IMR-90 (cell line): ENCODE measurements at regions not wholly inside any gene's neighbourhood (a gene's known extent, or its start where the extent isn't known, plus 50 kb on each side); places are given as distances from the start of the nearest gene placed in this dataset.

Source experiments
- ATAC-seq: fragments of 200-7000 bp; cut with Tn5 transposase; 2 replicates; pipeline ENCODE4 v1.9.1; 2020; ENCODE audit warnings: low read depth, mild to moderate bottlenecking, moderate library complexity
- BruUV-seq: library from RNA; stranded (reverse); fragments of 400-500 nt; replicated peaks from 2 replicates; lab custom pipeline; 2021; lab: Mats Ljungman, UMichigan
- CTCF ChIA-PET: fragments of 300-600 bp; formaldehyde crosslinking; extraction: SDS; loops from one replicate; lab custom pipeline; 2021; ENCODE audit warnings: antibody characterized with exemption; lab: Yijun Ruan, JAX
- POLR2A ChIA-PET: fragments of 300-600 bp; sonication (Branson Sonifier 250); formaldehyde crosslinking; loops from one replicate; lab custom pipeline; 2022; ENCODE audit warnings: antibody characterized with exemption; ENCODE audit not compliant: unreplicated experiment; lab: Charles Lee
- DNase-seq: peaks from one replicate; pipeline ENCODE4 v3.0.0; 2013
- H2AFZ ChIP-seq: replicated peaks from 2 replicates; pipeline ENCODE3; 2013; ENCODE audit warnings: low read length, mild to moderate bottlenecking; ENCODE audit not compliant: poor library complexity
- H2AK5ac ChIP-seq: 2 replicates; pipeline ENCODE4 v1.6.1; 2013; ENCODE audit warnings: low read depth, low read length, inconsistent platforms
- H2AK9ac ChIP-seq: replicated peaks from 2 replicates; pipeline ENCODE3; 2013; ENCODE audit warnings: mild to moderate bottlenecking, low read depth, low read length, moderate library complexity; ENCODE audit not compliant: poor library complexity
- H2BK120ac ChIP-seq: 2 replicates; pipeline ENCODE4 v1.6.1; 2013; ENCODE audit warnings: low read depth, low read length, inconsistent platforms
- H2BK15ac ChIP-seq: 3 replicates; pipeline ENCODE4 v1.6.1; 2013; ENCODE audit warnings: low read depth, low read length, inconsistent platforms
- H2BK20ac ChIP-seq: 2 replicates; pipeline ENCODE4 v1.6.1; 2013; ENCODE audit warnings: low read depth, mild to moderate bottlenecking, inconsistent platforms, low read length, moderate library complexity
- H2BK5ac ChIP-seq: 2 replicates; pipeline ENCODE4 v1.6.1; 2013; ENCODE audit warnings: mild to moderate bottlenecking, low read depth, low read length, inconsistent platforms; ENCODE audit not compliant: poor library complexity, severe bottlenecking
- H3K14ac ChIP-seq: replicated peaks from 2 replicates; pipeline ENCODE4 v1.6.1; 2013; ENCODE audit warnings: low read depth, low read length, inconsistent platforms
- H3K18ac ChIP-seq: 2 replicates; pipeline ENCODE4 v1.6.1; 2013; ENCODE audit warnings: low read depth, low read length, control low read depth
- H3K23ac ChIP-seq: 2 replicates; pipeline ENCODE4 v1.6.1; 2013; ENCODE audit warnings: low read depth, low read length, inconsistent platforms
- H3K27ac ChIP-seq: 2 replicates; pipeline ENCODE4 v1.5.1; 2013; ENCODE audit warnings: mild to moderate bottlenecking, control low read depth, low read length; ENCODE audit not compliant: insufficient read depth
- H3K27me3 ChIP-seq: 2 replicates; pipeline ENCODE4 v1.6.1; 2013; ENCODE audit warnings: low read length; ENCODE audit not compliant: control insufficient read depth, insufficient read depth
- H3K36me3 ChIP-seq: 2 replicates; pipeline ENCODE4 v1.6.1; 2013; ENCODE audit warnings: low read length, mixed read lengths; ENCODE audit not compliant: control insufficient read depth, insufficient read depth
- H3K4ac ChIP-seq: 2 replicates; pipeline ENCODE4 v1.6.1; 2013; ENCODE audit warnings: low read depth, low read length, inconsistent platforms
- H3K4me1 ChIP-seq: 2 replicates; pipeline ENCODE4 v1.6.1; 2013; ENCODE audit warnings: low read length, mixed read lengths; ENCODE audit not compliant: control insufficient read depth, insufficient read depth
- H3K4me2 ChIP-seq: 2 replicates; pipeline ENCODE4 v1.6.1; 2013; ENCODE audit warnings: low read depth, mild to moderate bottlenecking, control low read depth, low read length, moderate library complexity
- H3K4me3 ChIP-seq: 2 replicates; pipeline ENCODE4 v1.5.1; 2013; ENCODE audit warnings: low read depth, mild to moderate bottlenecking, control low read depth, low read length, moderate library complexity; ENCODE audit not compliant: insufficient read depth
- H3K56ac ChIP-seq: 2 replicates; pipeline ENCODE4 v1.6.1; 2013; ENCODE audit warnings: low read length, inconsistent platforms; ENCODE audit not compliant: insufficient read depth; ENCODE audit errors: extremely low read depth
- H3K79me1 ChIP-seq, 2 experiments: 2 replicates each; pipeline ENCODE4 v1.6.1; 2013; ENCODE audit warnings: low read length in 2 of 2, inconsistent platforms in 1 of 2, low read depth in 1 of 2
- H3K9ac ChIP-seq: 2 replicates; pipeline ENCODE4 v1.6.1; 2013; ENCODE audit warnings: low read depth, low read length, control low read depth
- H3K9me1 ChIP-seq: 2 replicates; pipeline ENCODE4 v1.6.1; 2013; ENCODE audit warnings: low read length, inconsistent platforms; ENCODE audit not compliant: insufficient read depth
- H3K9me3 ChIP-seq: 2 replicates; pipeline ENCODE4 v1.6.1; 2013; ENCODE audit warnings: low read length; ENCODE audit not compliant: control insufficient read depth, insufficient read depth
- H4K20me1 ChIP-seq: 2 replicates; pipeline ENCODE4 v1.6.1; 2013; ENCODE audit warnings: low read length, inconsistent platforms; ENCODE audit not compliant: insufficient read depth
- H4K5ac ChIP-seq: 2 replicates; pipeline ENCODE4 v1.6.1; 2013; ENCODE audit warnings: mild to moderate bottlenecking, low read depth, low read length, control low read depth
- H4K8ac ChIP-seq, 2 experiments: 2 replicates each; pipeline ENCODE4 v1.6.1; 2013; ENCODE audit warnings: low read depth in 2 of 2, low read length in 2 of 2, control low read depth in 1 of 2, inconsistent platforms in 1 of 2
- H4K91ac ChIP-seq: 2 replicates; pipeline ENCODE4 v1.6.1; 2013; ENCODE audit warnings: low read depth, low read length, inconsistent platforms; ENCODE audit not compliant: insufficient read depth
- CHD1 ChIP-seq: IDR thresholded peaks from 2 replicates; pipeline ENCODE4 v1.6.1; 2012; ENCODE audit warnings: low read depth, low read length, improper control_type of control experiment
- RFX5 ChIP-seq: IDR thresholded peaks from 2 replicates; pipeline ENCODE4 v1.8.0; 2012; ENCODE audit warnings: low read depth, mild to moderate bottlenecking, low read length, moderate library complexity
- WGBS, 2 experiments: methylation state at CpG; one replicate each; pipeline versions ENCODE4 v1.1.5 to v1.1.7; 2013; ENCODE audit warnings: missing lambda C conversion rate in 2 of 2; ENCODE audit not compliant: insufficient read length in 1 of 2; ENCODE audit errors: extremely low coverage in 2 of 2; 5-methylcytosine and 5-hydroxymethylcytosine counted together
- dilution Hi-C: fragments of 300-500 bp; cut with HindIII; formaldehyde crosslinking; loops from one replicate; pipeline ENCODE4 v1.14.3; 2018; ENCODE audit warnings: low sequenced_read_pairs; ENCODE audit not compliant: unreplicated experiment
- in situ Hi-C: fragments of 300-500 bp; cut with MboI; formaldehyde crosslinking; loops from 3 replicates; pipeline ENCODE4 v1.14.3; 2019; ENCODE audit warnings: low sequenced_read_pairs, inconsistent platforms, mixed read lengths
- intact Hi-C: fragments of 100-400 bp; cut with micrococcal nuclease; formaldehyde crosslinking; loops from 2 replicates; pipeline ENCODE4 v1.10.0; 2022
- TF ChIP-seq, protein P1 (sequence below): conservative IDR thresholded peaks from 2 replicates; pipeline ENCODE4 v1.5.1; 2012; ENCODE audit warnings: mild to moderate bottlenecking, low read depth, low read length, improper control_type of control experiment

DNA sequence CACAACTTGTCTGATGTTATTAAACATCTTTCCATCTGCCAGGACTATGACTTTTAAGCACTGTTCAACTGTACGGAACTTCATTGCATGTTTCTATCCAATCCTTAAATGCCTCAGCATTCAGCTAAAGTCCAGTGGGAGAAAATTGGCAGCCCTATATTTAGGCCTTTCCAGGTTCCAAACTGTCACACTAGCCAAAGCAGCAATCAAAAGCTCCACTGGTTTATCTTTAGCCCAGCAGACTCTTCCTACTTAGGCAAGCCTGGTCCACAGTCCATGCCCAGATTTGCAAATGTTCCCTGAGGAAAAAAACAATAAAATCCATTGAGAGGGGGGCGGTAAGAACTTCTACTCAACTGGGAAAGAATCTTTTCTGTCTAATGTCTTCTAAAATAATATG lies 349.1 kb upstream of the GJE1 start:
- no CpG with 5 or more reads among the region's 2 CpGs for WGBS, 2 experiments
- Histone ChIP-seq H3K9me1 (0 out of 2 replicates have a peak, but pooled peaks cover 2% of the 10 kb centered on the region), H3K9me3 (no peaks in the 10 kb centered on the region), H2AK5ac (no peak overlapping the region), H3K27ac (no peak overlapping the region), H2BK5ac (no peak overlapping the region), H2BK20ac (no peak overlapping the region), H2BK120ac (no peak overlapping the region), H3K4me3 (no peak overlapping the region), H3K36me3 (no peaks in the 10 kb centered on the region), H3K79me1 (no peaks in the 10 kb centered on the region), H4K8ac (no peak overlapping the region), H3K18ac (no peak overlapping the region), H2AK9ac (no peak overlapping the region), H2AFZ (no peak overlapping the region), H3K56ac (no peak overlapping the region), H3K4ac (no peak overlapping the region), H3K27me3 (no peaks in the 10 kb centered on the region), H2BK15ac (no peak overlapping the region), H4K5ac (no peak overlapping the region), H3K4me2 (no peak overlapping the region), H3K23ac (no peak overlapping the region), H4K20me1 (no peaks in the 10 kb centered on the region), H3K14ac (no peak overlapping the region), H3K9ac (no peak overlapping the region), H3K4me1 (no peaks in the 10 kb centered on the region), H4K91ac (no peak overlapping the region)
- intact Hi-C loops, result no loop called here
- dilution Hi-C loops, result no loop called here
- ATAC-seq (no peak), DNase-seq (no peak)
- BruUV-seq, result no TSS peak
- TF ChIP-seq, protein P1, sequence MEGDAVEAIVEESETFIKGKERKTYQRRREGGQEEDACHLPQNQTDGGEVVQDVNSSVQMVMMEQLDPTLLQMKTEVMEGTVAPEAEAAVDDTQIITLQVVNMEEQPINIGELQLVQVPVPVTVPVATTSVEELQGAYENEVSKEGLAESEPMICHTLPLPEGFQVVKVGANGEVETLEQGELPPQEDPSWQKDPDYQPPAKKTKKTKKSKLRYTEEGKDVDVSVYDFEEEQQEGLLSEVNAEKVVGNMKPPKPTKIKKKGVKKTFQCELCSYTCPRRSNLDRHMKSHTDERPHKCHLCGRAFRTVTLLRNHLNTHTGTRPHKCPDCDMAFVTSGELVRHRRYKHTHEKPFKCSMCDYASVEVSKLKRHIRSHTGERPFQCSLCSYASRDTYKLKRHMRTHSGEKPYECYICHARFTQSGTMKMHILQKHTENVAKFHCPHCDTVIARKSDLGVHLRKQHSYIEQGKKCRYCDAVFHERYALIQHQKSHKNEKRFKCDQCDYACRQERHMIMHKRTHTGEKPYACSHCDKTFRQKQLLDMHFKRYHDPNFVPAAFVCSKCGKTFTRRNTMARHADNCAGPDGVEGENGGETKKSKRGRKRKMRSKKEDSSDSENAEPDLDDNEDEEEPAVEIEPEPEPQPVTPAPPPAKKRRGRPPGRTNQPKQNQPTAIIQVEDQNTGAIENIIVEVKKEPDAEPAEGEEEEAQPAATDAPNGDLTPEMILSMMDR, result no peak
- no peak for TF ChIP-seq RFX5
- TF ChIP-seq CHD1, result no peak
- in situ Hi-C loops, result no loop called here
- CTCF ChIA-PET, result no interaction called here
- POLR2A ChIA-PET, result no interaction called here
